Upper lobe of left lung (tissue), 6 donors: ENCODE measurements at regions not wholly inside any gene's neighbourhood (a gene's known extent, or its start where the extent isn't known, plus 50 kb on each side); places are given as distances from the start of the nearest gene placed in this dataset.

Source experiments
- ATAC-seq, 2 donors: fragments of 200-7000 bp; cut with Tn5 transposase; one replicate each; pipeline ENCODE4 v1.9.1; 2022; ENCODE audit warnings: mild to moderate bottlenecking in 2 of 2, moderate library complexity in 2 of 2; ENCODE audit not compliant: low FRiP score in 2 of 2
- DNase-seq, 2 donors: peaks; one replicate each; pipeline ENCODE4 v3.0.0-alpha.2; 2019 to 2020
- H3K27ac ChIP-seq, 4 donors: fragments of 200-600 bp; sonication (generic); one replicate each; pipeline ENCODE4 v1.5.1; 2016 to 2019
- H3K27me3 ChIP-seq, 4 donors: fragments of 200-600 bp; sonication (generic); one replicate each; pipeline ENCODE4 v1.5.1; 2017 to 2019
- H3K36me3 ChIP-seq, 4 donors: fragments of 200-600 bp; sonication (generic); one replicate each; pipeline ENCODE4 v1.5.1; 2016 to 2019
- H3K4me1 ChIP-seq, 4 donors: fragments of 200-600 bp; sonication (generic); one replicate each; pipeline ENCODE4 v1.5.1; 2018 to 2019
- H3K4me3 ChIP-seq, 4 donors: fragments of 200-600 bp; sonication (generic); one replicate each; pipeline ENCODE4 v1.5.1; 2017 to 2019; ENCODE audit warnings: mild to moderate bottlenecking in 2 of 4, moderate library complexity in 1 of 4
- H3K9me3 ChIP-seq, 4 donors: fragments of 200-600 bp; sonication (generic); one replicate each; pipeline ENCODE4 v1.5.1; 2018 to 2019
- CTCF ChIP-seq, 6 experiments: fragments of 450-650 bp in 4 of 6; fragments of 200-600 bp in 2 of 6; sonication (generic) in 2 of 6; IDR thresholded peaks; one replicate each; pipeline ENCODE4 v1.5.1; 2016 to 2019; ENCODE audit warnings: antibody characterized with exemption in 6 of 6
- EP300 ChIP-seq, 4 donors: sonication (generic); formaldehyde crosslinking; IDR thresholded peaks; one replicate each; pipeline ENCODE4 v1.5.1; 2017; ENCODE audit warnings: antibody characterized with exemption in 4 of 4, control low read depth in 2 of 4
- POLR2A ChIP-seq, 4 donors: fragments of 450-650 bp; IDR thresholded peaks; one replicate each; pipeline ENCODE4 v1.5.1; 2016 to 2017; ENCODE audit warnings: antibody characterized with exemption in 4 of 4, mild to moderate bottlenecking in 2 of 4
- POLR2AphosphoS5 ChIP-seq, 2 donors: sonication (generic); formaldehyde crosslinking; IDR thresholded peaks; one replicate each; pipeline ENCODE4 v1.5.1; 2017; ENCODE audit warnings: antibody characterized with exemption in 2 of 2
- WGBS, 2 donors: methylation state at CpG; one replicate each; pipeline ENCODE4 v1.1.5; 2017 to 2018; 5-methylcytosine and 5-hydroxymethylcytosine counted together
- donor health status: DM: no; HTN: no; CAD: no; lungs with moderate emphysema.
- donor health status: DM: no; HTN: yes; CAD: no; lungs with severe emphysema.

- H3K4me3 ChIP-seq = no peak overlapping the region
- DNase-seq (no peak), ATAC-seq (no peak)
- no peaks in the 10 kb centered on the region for H3K36me3 ChIP-seq
- whole genome bisulfite sequencing, 2 donors = 55 to 59% methylated on average over 4 of the region's 4 CpGs
- no peaks in the 10 kb centered on the region for H3K27me3 ChIP-seq
- no peak for TF ChIP-seq POLR2A (IDR thresholded peaks at IDR 0.05)
- TF ChIP-seq POLR2AphosphoS5 (IDR thresholded peaks at IDR 0.05) = no peak
- no peak for TF ChIP-seq CTCF (IDR thresholded peaks at IDR 0.05)
- TF ChIP-seq EP300 (IDR thresholded peaks at IDR 0.05) = no peak
- no peak overlapping the region for H3K27ac ChIP-seq
- no peaks in the 10 kb centered on the region for H3K9me3 ChIP-seq
- H3K4me1 ChIP-seq = no peaks in the 10 kb centered on the region
Observed at GRCh38 chr2:174691201-174691779, 73.0 kb downstream of the CHRNA1 start.

- WGBS, 2 donors = 94 to 100% methylated on average over 3 of the region's 3 CpGs
- no peak for TF ChIP-seq POLR2A (IDR thresholded peaks at IDR 0.05)
- no peak for TF ChIP-seq EP300 (IDR thresholded peaks at IDR 0.05)
- no peak for TF ChIP-seq CTCF (IDR thresholded peaks at IDR 0.05)
- TF ChIP-seq POLR2AphosphoS5 (IDR thresholded peaks at IDR 0.05) = no peak
- Histone ChIP-seq H3K4me1 (no peaks in the 10 kb centered on the region), H3K36me3 (no peaks in the 10 kb centered on the region), H3K27me3 (no peaks in the 10 kb centered on the region), H3K4me3 (no peak overlapping the region), H3K9me3 (no peaks in the 10 kb centered on the region), H3K27ac (no peak overlapping the region)
- DNase-seq = no peak
- ATAC-seq = no peak
Observed at GRCh38 chr2:174690026-174690425, 74.2 kb downstream of the CHRNA1 start.

- DNase-seq (no peak), ATAC-seq (peak in 1 of 2 donors; percentile 48)
- H3K9me3 ChIP-seq = no peaks in the 10 kb centered on the region
- no peak overlapping the region for H3K27ac ChIP-seq
- 40 to 50% methylated on average over 2 of the region's 2 CpGs for WGBS, 2 donors
- H3K4me1 ChIP-seq = peaks cover 4 to 5% (median 4%) of the 10 kb centered on the region in 4 donors
- no peak overlapping the region for H3K4me3 ChIP-seq
- H3K36me3 ChIP-seq = no peaks in the 10 kb centered on the region
- TF ChIP-seq POLR2A (IDR thresholded peaks at IDR 0.05) (no peak), POLR2AphosphoS5 (IDR thresholded peaks at IDR 0.05) (no peak), CTCF (IDR thresholded peaks at IDR 0.05) (peak in 5 of 6 experiments; percentile 17 to 45 (median 34)), EP300 (IDR thresholded peaks at IDR 0.05) (no peak)
- no peaks in the 10 kb centered on the region for H3K27me3 ChIP-seq
Observed at GRCh38 chr2:174688079-174688478, 76.2 kb downstream of the CHRNA1 start.

- WGBS, 2 donors = 84% methylated on average over 1 of the region's 1 CpG
- Histone ChIP-seq H3K27ac (no peak overlapping the region), H3K4me1 (peaks cover 6 to 12% (median 8%) of the 10 kb centered on the region in 4 donors), H3K36me3 (no peaks in the 10 kb centered on the region), H3K27me3 (no peaks in the 10 kb centered on the region), H3K9me3 (no peaks in the 10 kb centered on the region), H3K4me3 (no peak overlapping the region)
- no peak for DNase-seq
- no peak for TF ChIP-seq CTCF (IDR thresholded peaks at IDR 0.05)
- no peak for TF ChIP-seq EP300 (IDR thresholded peaks at IDR 0.05)
- no peak for TF ChIP-seq POLR2AphosphoS5 (IDR thresholded peaks at IDR 0.05)
- no peak for TF ChIP-seq POLR2A (IDR thresholded peaks at IDR 0.05)
- ATAC-seq = no peak
Observed at GRCh38 chr2:174686430-174686829, 77.8 kb downstream of the CHRNA1 start.

GRCh38 chr2:174683392-174683759 lies 80.9 kb downstream of the CHRNA1 start:
- H3K9me3 ChIP-seq = no peaks in the 10 kb centered on the region
- ATAC-seq = peak; percentile 44 to 47
- peak overlapping the region in 3 of 4 donors; percentile 64 to 98 (median 93) for H3K4me3 ChIP-seq
- 10 to 11% methylated on average over 9 to 10 of the region's 10 CpGs for WGBS, 2 donors
- DNase-seq = no peak
- no peaks in the 10 kb centered on the region for H3K36me3 ChIP-seq
- TF ChIP-seq POLR2AphosphoS5 (IDR thresholded peaks at IDR 0.05) = peak in 1 of 2 donors; percentile 8
- no peak for TF ChIP-seq CTCF (IDR thresholded peaks at IDR 0.05)
- no peak for TF ChIP-seq POLR2A (IDR thresholded peaks at IDR 0.05)
- TF ChIP-seq EP300 (IDR thresholded peaks at IDR 0.05) = no peak
- H3K4me1 ChIP-seq = peaks cover 11 to 21% (median 16%) of the 10 kb centered on the region in 4 donors
- peak overlapping the region in 2 of 4 donors; percentile 57 to 89 for H3K27ac ChIP-seq
- no peaks in the 10 kb centered on the region for H3K27me3 ChIP-seq
